SKM-1 (cell line): ENCODE measurements at regions not wholly inside any gene's neighbourhood (a gene's known extent, or its start where the extent isn't known, plus 50 kb on each side); places are given as distances from the start of the nearest gene placed in this dataset.

ENCODE experiments used
- DNase-seq: peaks from one replicate; lab custom pipeline; 2025; ENCODE audit not compliant: unreplicated experiment; lab: John Stamatoyannopoulos, UW

- no peak for DNase-seq
These were observed 59.0 kb upstream of the MINAR1 start for GRCh38 chr15:79373113-79373512.

- no peak for DNase-seq
These were observed 58.4 kb upstream of the MINAR1 start for GRCh38 chr15:79373728-79374127.

- DNase-seq = no peak
These were observed 55.8 kb upstream of the MINAR1 start for GRCh38 chr15:79376383-79376782.

DNA sequence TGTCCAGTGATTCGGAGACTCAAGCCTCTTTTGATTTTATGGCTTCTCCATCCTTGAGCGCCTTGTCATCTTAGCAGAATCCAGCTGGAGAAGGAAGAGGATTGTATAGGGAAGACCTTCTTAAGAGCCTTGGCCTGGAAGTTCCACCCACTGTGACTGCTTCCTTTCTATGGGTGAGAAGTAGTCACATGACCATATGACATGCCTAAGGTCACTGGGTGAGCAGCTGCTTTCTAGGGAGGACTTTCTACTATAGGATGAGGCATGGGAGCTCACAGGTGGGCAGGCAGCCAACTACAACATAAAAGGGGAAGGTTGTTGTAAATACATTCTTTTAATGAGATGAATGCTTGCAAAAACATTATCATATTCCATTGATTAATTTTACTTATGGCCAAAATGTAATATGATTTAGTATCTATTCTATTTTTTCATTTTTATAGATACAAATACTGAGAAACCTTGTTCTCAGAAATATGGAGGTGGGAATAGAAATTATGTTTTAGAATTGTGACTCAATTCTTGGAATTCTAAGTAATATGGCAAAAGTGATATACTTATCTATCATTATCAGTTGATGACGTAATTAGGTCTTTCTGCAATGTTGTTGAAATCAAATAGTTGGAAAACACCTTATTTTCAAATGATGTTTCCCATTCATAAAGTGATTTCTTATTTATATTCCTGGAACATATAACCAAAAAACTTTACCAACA lies 53.6 kb upstream of the MINAR1 start:
- DNase-seq = no peak

DNA sequence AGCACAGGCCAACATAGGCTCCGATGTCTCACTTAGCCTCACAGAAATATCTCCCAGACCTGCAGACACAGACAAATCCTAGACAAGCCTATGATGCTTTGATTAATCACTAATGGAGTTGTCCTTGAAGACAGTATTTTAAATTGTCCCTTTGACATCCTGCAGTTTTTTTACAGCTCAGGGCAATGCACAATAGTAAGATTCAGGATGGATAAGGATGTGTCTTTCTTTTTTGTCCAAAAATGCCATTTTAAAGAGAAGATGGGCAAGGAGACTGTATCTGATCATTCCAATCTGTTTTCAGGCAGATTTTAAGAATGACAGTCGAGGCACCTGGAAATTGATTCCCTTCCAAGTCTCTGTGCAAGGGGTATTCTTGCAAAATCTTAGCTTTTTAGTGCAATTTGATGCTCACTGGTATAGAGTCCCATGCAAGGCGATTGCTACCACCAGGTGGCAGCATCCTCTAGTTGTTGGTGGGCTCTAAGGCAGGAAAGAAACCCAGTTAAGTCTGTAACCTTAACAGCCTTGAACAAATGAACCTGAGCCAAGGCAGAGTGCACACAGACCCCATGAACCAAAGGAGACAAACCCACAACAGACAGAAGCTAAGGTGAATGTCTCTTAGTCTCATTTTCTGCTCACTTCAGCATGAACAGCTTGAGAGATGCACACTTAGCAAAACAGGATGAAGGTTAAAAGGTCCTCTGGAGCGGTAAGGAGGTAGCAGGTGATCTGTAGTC lies 51.2 kb upstream of the MINAR1 start:
- peak; percentile 51 for DNase-seq

DNA sequence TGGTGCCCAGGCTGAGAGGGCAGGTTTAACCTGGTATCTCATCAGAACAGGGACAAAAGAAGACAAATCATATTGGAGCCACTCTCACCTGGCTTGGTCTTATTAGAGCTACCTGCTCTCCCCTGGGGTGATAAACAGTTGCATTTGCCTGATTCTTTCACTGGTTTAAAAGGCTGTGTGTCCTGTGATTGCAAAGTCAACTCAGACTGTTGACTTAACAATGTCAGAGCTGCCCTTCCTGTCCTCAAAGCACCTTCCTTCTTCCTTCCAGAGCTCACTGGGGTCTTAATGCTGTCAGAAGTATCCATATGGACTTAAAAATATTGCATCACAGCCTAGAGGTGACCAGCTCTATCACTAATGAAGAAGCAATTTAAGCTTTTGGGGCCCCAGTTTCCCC lies 50.5 kb upstream of the MINAR1 start:
- no peak for DNase-seq
